ENCODE measurements at regions not wholly inside any gene's neighbourhood (a gene's known extent, or its start where the extent isn't known, plus 50 kb on each side); places are given as distances from the start of the nearest gene placed in this dataset.

- TF ChIP-seq ZNF473 (tag by site-specific recombination; IDR thresholded peaks at IDR 0.05) (no peak), REPIN1 (tag by site-specific recombination; IDR thresholded peaks at IDR 0.05; ENCODE audit: low read depth) (no peak), ZBTB26 (tag by site-specific recombination; optimal IDR thresholded peaks at IDR 0.05) (no peak), ZNF266 (tag by site-specific recombination; IDR thresholded peaks at IDR 0.05; ENCODE audit: low read depth) (no peak)
These were observed 171.4 kb downstream of the SUCLA2 start (continued) for GRCh38 chr13:47829690-47830089.

GRCh38 chr13:47826471-47826870 lies 174.6 kb downstream of the SUCLA2 start:
- POLR2A ChIA-PET, result no interaction called here
- no peaks in the 10 kb centered on the region for H3K9me3 ChIP-seq (ENCODE audit: control insufficient read depth, insufficient read depth, low read depth, low read length)
- H3K27ac ChIP-seq (ENCODE audit: extremely low read depth, low read depth, low read length), result no peak overlapping the region
- TF ChIP-seq ZNF146 (tag by site-specific recombination; IDR thresholded peaks at IDR 0.05) (no peak), ZNF10 (tag by site-specific recombination; IDR thresholded peaks at IDR 0.05) (no peak), ZEB2 (tag by site-specific recombination; IDR thresholded peaks at IDR 0.05) (no peak), ZNF138 (tag by site-specific recombination; IDR thresholded peaks at IDR 0.05; ENCODE audit: borderline replicate concordance) (no peak), BCL6B (tag by site-specific recombination; IDR thresholded peaks at IDR 0.05) (no peak), ZNF398 (tag by site-specific recombination; IDR thresholded peaks at IDR 0.05) (no peak), ZBTB17 (tag by site-specific recombination; IDR thresholded peaks at IDR 0.05) (no peak), ELK4 (IDR thresholded peaks at IDR 0.05; ENCODE audit: borderline replicate concordance, low read depth, low read length) (no peak)
- no peak overlapping the region for H3K4me3 ChIP-seq (ENCODE audit: low read depth, low read length)
- no peaks in the 10 kb centered on the region for H3K36me3 ChIP-seq (ENCODE audit: control insufficient read depth in 2 of 2, insufficient read depth in 1 of 2, low read length in 2 of 2)
- CTCF ChIA-PET, result no interaction called here
- H3K4me1 ChIP-seq (ENCODE audit: control insufficient read depth, insufficient read depth, low read length), result no peaks in the 10 kb centered on the region

- Histone ChIP-seq H3K27ac (ENCODE audit: extremely low read depth, low read depth, low read length) (no peak overlapping the region), H3K4me1 (ENCODE audit: control insufficient read depth, insufficient read depth, low read length) (no peaks in the 10 kb centered on the region), H3K4me3 (ENCODE audit: low read depth, low read length) (no peak overlapping the region), H3K36me3 (ENCODE audit: control insufficient read depth in 2 of 2, insufficient read depth in 1 of 2, low read length in 2 of 2) (no peaks in the 10 kb centered on the region), H3K9me3 (ENCODE audit: control insufficient read depth, insufficient read depth, low read depth, low read length) (no peaks in the 10 kb centered on the region)
- ChIA-PET CTCF (no interaction called here), POLR2A (no interaction called here)
- TF ChIP-seq ZNF629 (tag by site-specific recombination; IDR thresholded peaks at IDR 0.05), result no peak
- no peak for TF ChIP-seq ZNF146 (tag by site-specific recombination; IDR thresholded peaks at IDR 0.05)
- TF ChIP-seq ZNF692 (tag by site-specific recombination; IDR thresholded peaks at IDR 0.05), result no peak
These were observed 179.0 kb downstream of the SUCLA2 start for GRCh38 chr13:47822036-47822435.
